Ishikawa (cell line): ENCODE measurements at regions not wholly inside any gene's neighbourhood (a gene's known extent, or its start where the extent isn't known, plus 50 kb on each side); places are given as distances from the start of the nearest gene placed in this dataset.

ENCODE experiments used
- CEBPB ChIP-seq: IDR thresholded peaks from 2 replicates; pipeline ENCODE4 v1.6.1; 2012
- CREB1 ChIP-seq: IDR thresholded peaks from 2 replicates; pipeline ENCODE4 v1.6.1; 2012; ENCODE audit warnings: low read depth
- EGR1 ChIP-seq: IDR thresholded peaks from 2 replicates; pipeline ENCODE4 v1.6.1; 2012
- EP300 ChIP-seq: IDR thresholded peaks from 2 replicates; pipeline ENCODE4 v1.6.1; 2012; ENCODE audit warnings: borderline replicate concordance
- MAX ChIP-seq: IDR thresholded peaks from 2 replicates; pipeline ENCODE4 v1.6.1; 2012
- RAD21 ChIP-seq: IDR thresholded peaks from 2 replicates; pipeline ENCODE4 v1.6.1; 2012; ENCODE audit warnings: low read depth
- REST ChIP-seq: IDR thresholded peaks from 2 replicates; pipeline ENCODE4 v1.6.1; 2012; ENCODE audit warnings: low read depth, mild to moderate bottlenecking
- TAF1 ChIP-seq: IDR thresholded peaks from 2 replicates; pipeline ENCODE4 v1.6.1; 2012; ENCODE audit warnings: low read depth, mild to moderate bottlenecking
- TCF12 ChIP-seq: IDR thresholded peaks from 2 replicates; pipeline ENCODE4 v1.6.1; 2012; ENCODE audit warnings: low read depth
- TEAD4 ChIP-seq: IDR thresholded peaks from 2 replicates; pipeline ENCODE4 v1.6.1; 2012
- YY1 ChIP-seq: IDR thresholded peaks from 2 replicates; pipeline ENCODE4 v1.6.1; 2012; ENCODE audit warnings: low read depth
- ZBTB7A ChIP-seq: IDR thresholded peaks from 2 replicates; pipeline ENCODE4 v1.6.1; 2012; ENCODE audit warnings: low read depth
- TF ChIP-seq, protein P1 (sequence below): IDR thresholded peaks from 2 replicates; pipeline ENCODE4 v1.6.1; 2012

- TF ChIP-seq ZBTB7A (no peak), TEAD4 (no peak), RAD21 (no peak), CREB1 (no peak), TAF1 (no peak), EGR1 (no peak), YY1 (no peak), MAX (no peak), EP300 (no peak), TCF12 (no peak), REST (no peak), CEBPB (no peak)
- TF ChIP-seq, protein P1, sequence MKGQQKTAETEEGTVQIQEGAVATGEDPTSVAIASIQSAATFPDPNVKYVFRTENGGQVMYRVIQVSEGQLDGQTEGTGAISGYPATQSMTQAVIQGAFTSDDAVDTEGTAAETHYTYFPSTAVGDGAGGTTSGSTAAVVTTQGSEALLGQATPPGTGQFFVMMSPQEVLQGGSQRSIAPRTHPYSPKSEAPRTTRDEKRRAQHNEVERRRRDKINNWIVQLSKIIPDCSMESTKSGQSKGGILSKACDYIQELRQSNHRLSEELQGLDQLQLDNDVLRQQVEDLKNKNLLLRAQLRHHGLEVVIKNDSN = no peak
Measured at GRCh38 chr13:40026741-40027140, 371.3 kb downstream of the COG6 start.
